GM12878 (cell line): ENCODE measurements at regions not wholly inside any gene's neighbourhood (a gene's known extent, or its start where the extent isn't known, plus 50 kb on each side); places are given as distances from the start of the nearest gene placed in this dataset.

Experiments used
- ATAC-seq: fragments of 200-7000 bp; cut with Tn5 transposase; 3 replicates; pipeline ENCODE4 v1.9.1; 2020; ENCODE audit warnings: mild to moderate bottlenecking, moderate library complexity
- BruUV-seq: library from RNA; stranded (reverse); fragments of 400-500 nt; replicated peaks from 2 replicates; lab custom pipeline; 2021; lab: Mats Ljungman, UMichigan
- CTCF ChIA-PET: fragments of 300-600 bp; sonication (Branson Sonifier 250); formaldehyde crosslinking; extraction: SDS; loops from one replicate; lab custom pipeline; 2021; ENCODE audit warnings: inconsistent platforms; lab: Yijun Ruan, JAX
- POLR2A ChIA-PET: fragments of 350-600 bp; formaldehyde crosslinking; extraction: SDS; loops from one replicate; lab custom pipeline; 2021; ENCODE audit warnings: inconsistent platforms; lab: Charles Lee
- RAD21 ChIA-PET: fragments of 300-600 bp; sonication (Branson Sonifier 250); formaldehyde crosslinking; loops from one replicate; lab custom pipeline; 2023; ENCODE audit warnings: antibody characterized with exemption; ENCODE audit not compliant: unreplicated experiment; lab: Charles Lee
- SMC1A ChIA-PET: fragments of 300-600 bp; sonication (Branson Sonifier 250); formaldehyde crosslinking; loops from one replicate; lab custom pipeline; 2023; ENCODE audit not compliant: unreplicated experiment, uncharacterized antibody; lab: Charles Lee
- DNase-seq: peaks from one replicate; pipeline ENCODE4 v3.0.0-alpha.2; 2011; ENCODE audit warnings: low read depth, low spot score
- FAIRE-seq: peaks from 3 replicates; lab custom pipeline; 2011; peaks lifted over from hg19 to GRCh38; lab: Jason Lieb, UNC
- H2AFZ ChIP-seq: 2 replicates; pipeline ENCODE4 v1.6.0; 2011; ENCODE audit warnings: low read depth, low read length, control low read depth; ENCODE audit not compliant: control insufficient read depth
- H3K27ac ChIP-seq: 2 replicates; pipeline ENCODE4 v1.5.1; 2011; ENCODE audit warnings: control low read depth; ENCODE audit not compliant: control insufficient read depth, insufficient read depth
- H3K27me3 ChIP-seq, 2 experiments: replicated peaks in 1 of 2; 2 replicates each; pipeline versions ENCODE4 v1.6.0 to v1.6.1; 2011; ENCODE audit warnings: low read length in 1 of 2; ENCODE audit not compliant: control insufficient read depth in 2 of 2, insufficient read depth in 2 of 2
- H3K36me3 ChIP-seq, 2 experiments: 2 replicates each; pipeline ENCODE4 v1.5.1; 2011; ENCODE audit warnings: low read length in 1 of 2; ENCODE audit not compliant: control insufficient read depth in 2 of 2, insufficient read depth in 2 of 2
- H3K4me1 ChIP-seq: 2 replicates; pipeline ENCODE4 v1.6.1; 2011; ENCODE audit warnings: mild to moderate bottlenecking, low read length, moderate library complexity, mixed read lengths; ENCODE audit not compliant: control insufficient read depth, insufficient read depth
- H3K4me2 ChIP-seq: 2 replicates; pipeline ENCODE4 v1.6.0; 2011; ENCODE audit warnings: control low read depth; ENCODE audit not compliant: control insufficient read depth, insufficient read depth
- H3K4me3 ChIP-seq: fragments of 200-600 bp; sonication (generic); 2 replicates; pipeline ENCODE4 v1.5.1; 2016
- H3K79me2 ChIP-seq: 2 replicates; pipeline ENCODE4 v1.6.0; 2011; ENCODE audit warnings: low read length; ENCODE audit not compliant: control insufficient read depth, insufficient read depth
- H3K9ac ChIP-seq: 2 replicates; pipeline ENCODE4 v1.8.0; 2011; ENCODE audit warnings: low read length, control low read depth, mixed read lengths; ENCODE audit not compliant: control insufficient read depth, insufficient read depth
- H3K9me3 ChIP-seq: replicated peaks from 3 replicates; pipeline ENCODE4 v1.5.1; 2011; ENCODE audit warnings: mild to moderate bottlenecking, low read length; ENCODE audit not compliant: control insufficient read depth, insufficient read depth
- H4K20me1 ChIP-seq: 2 replicates; pipeline ENCODE4 v1.6.0; 2011; ENCODE audit not compliant: control insufficient read depth, insufficient read depth
- CBFB ChIP-seq: IDR thresholded peaks from 2 replicates; pipeline ENCODE4 v1.6.1; 2016; ENCODE audit warnings: antibody characterized with exemption, low read depth
- CREM ChIP-seq: IDR thresholded peaks from 2 replicates; pipeline ENCODE4 v1.6.1; 2014; ENCODE audit warnings: antibody characterized with exemption, low read depth
- E4F1 ChIP-seq: fragments of 450-650 bp; IDR thresholded peaks from 2 replicates; pipeline ENCODE4 v1.6.1; 2018; ENCODE audit warnings: borderline replicate concordance, mild to moderate bottlenecking; ENCODE audit not compliant: partially characterized antibody
- ETV6 ChIP-seq, 2 experiments: fragments of 450-650 bp in 1 of 2; IDR thresholded peaks in 1 of 2; conservative IDR thresholded peaks in 1 of 2; 2 replicates each; pipeline ENCODE4 v1.6.1; 2014; ENCODE audit warnings: antibody characterized with exemption in 1 of 2, borderline replicate concordance in 1 of 2, low read depth in 1 of 2, mild to moderate bottlenecking in 1 of 2, moderate library complexity in 1 of 2
- HDAC6 ChIP-seq: fragments of 200-600 bp; sonication (generic); IDR thresholded peaks from one replicate; pipeline ENCODE4 v1.8.0; 2017; ENCODE audit warnings: antibody characterized with exemption; ENCODE audit not compliant: unreplicated experiment
- IRF4 ChIP-seq: IDR thresholded peaks from 2 replicates; pipeline ENCODE4 v1.6.1; 2011; ENCODE audit warnings: low read depth, low read length
- JUND ChIP-seq: IDR thresholded peaks from 2 replicates; pipeline ENCODE4 v1.6.1; 2012; ENCODE audit warnings: low read depth, mild to moderate bottlenecking, low read length, improper control_type of control experiment, moderate library complexity
- KAT2A ChIP-seq: conservative IDR thresholded peaks from 2 replicates; pipeline ENCODE4 v1.6.1; 2011; ENCODE audit warnings: low read depth, low read length; ENCODE audit not compliant: control insufficient read depth
- MTA2 ChIP-seq: fragments of 450-650 bp; IDR thresholded peaks from 2 replicates; pipeline ENCODE4 v1.6.1; 2016; ENCODE audit warnings: low read depth, mild to moderate bottlenecking, moderate library complexity
- MYC ChIP-seq: IDR thresholded peaks from 2 replicates; pipeline ENCODE4 v1.6.1; 2011; ENCODE audit warnings: mild to moderate bottlenecking, low read length, moderate library complexity, inconsistent platforms; ENCODE audit not compliant: insufficient read depth, insufficient replicate concordance, insufficient read length, severe bottlenecking
- NFYA ChIP-seq: IDR thresholded peaks from 2 replicates; pipeline ENCODE4 v1.6.1; 2011; ENCODE audit warnings: low read depth, mild to moderate bottlenecking, low read length, improper control_type of control experiment, borderline replicate concordance
- POU2F2 ChIP-seq: IDR thresholded peaks from 3 replicates; pipeline ENCODE4 v1.6.1; 2011; ENCODE audit warnings: low read depth, mild to moderate bottlenecking, low read length, borderline replicate concordance
- RBBP5 ChIP-seq: fragments of 200-600 bp; sonication (generic); conservative IDR thresholded peaks from 2 replicates; pipeline ENCODE4 v1.6.1; 2016
- RCOR1 ChIP-seq: conservative IDR thresholded peaks from 2 replicates; pipeline ENCODE4 v1.6.1; 2012; ENCODE audit warnings: low read depth, low read length, improper control_type of control experiment
- TCF7 ChIP-seq: IDR thresholded peaks from 2 replicates; pipeline ENCODE4 v1.6.1; 2014; ENCODE audit warnings: antibody characterized with exemption, borderline replicate concordance
- USF1 ChIP-seq: IDR thresholded peaks from 2 replicates; pipeline ENCODE4 v1.6.1; 2011; ENCODE audit warnings: borderline replicate concordance, low read depth, mild to moderate bottlenecking, moderate library complexity, mixed read lengths, low read length; ENCODE audit not compliant: insufficient read depth; ENCODE audit errors: extremely low read length
- YY1 ChIP-seq: IDR thresholded peaks from 2 replicates; pipeline ENCODE4 v1.6.1; 2011; ENCODE audit warnings: low read depth, mild to moderate bottlenecking, low read length
- ZBED1 ChIP-seq: IDR thresholded peaks from 2 replicates; pipeline ENCODE4 v1.6.1; 2016; ENCODE audit warnings: borderline replicate concordance
- ZZZ3 ChIP-seq: IDR thresholded peaks from 2 replicates; pipeline ENCODE4 v1.6.1; 2011; ENCODE audit warnings: low read depth; ENCODE audit not compliant: control insufficient read depth, insufficient read length
- WGBS: methylation state at CpG from one replicate; pipeline ENCODE4 v1.1.6; 2016; ENCODE audit warnings: low lambda C conversion rate; ENCODE audit not compliant: insufficient replicate concordance, insufficient coverage; ENCODE audit errors: missing lambda C conversion rate; 5-methylcytosine and 5-hydroxymethylcytosine counted together
- in situ Hi-C: fragments of 300-500 bp; cut with MboI; formaldehyde crosslinking; loops from 9 replicates; pipeline ENCODE4 v1.14.3; 2018; ENCODE audit warnings: mixed read lengths
- intact Hi-C: fragments of 100-400 bp; cut with micrococcal nuclease; formaldehyde crosslinking; loops from one replicate; pipeline ENCODE4 v1.14.2; 2022; ENCODE audit not compliant: unreplicated experiment

GRCh38 chr6:21868226-21868625 lies 274.7 kb downstream of the SOX4 start:
- CTCF ChIA-PET = interaction anchor here (1.0 kb wide), 1 partner anchor 68 kb away, joined by 3 read pairs; no protein-coding TSS in a partner anchor
- FAIRE-seq = no peak

More at GRCh38 chr6:21868226-21868625, 274.7 kb downstream of the SOX4 start:
- no peak overlapping the region for H2AFZ ChIP-seq
- SMC1A ChIA-PET = interaction anchor here (0.6 to 1.0 kb wide), 4 partner anchors 21 to 157 kb away, joined by 3 to 4 read pairs (median 3); no protein-coding TSS in a partner anchor
- H3K4me1 ChIP-seq = no peaks in the 10 kb centered on the region
- 27% methylated on average over 2 of the region's 2 CpGs for WGBS
- no peak for ATAC-seq
- TF ChIP-seq MTA2 (no peak), ZBED1 (no peak), ETV6 (conservative IDR thresholded peaks at IDR 0.05 in 1 of 2, IDR thresholded peaks at IDR 0.05 in 1 of 2; ENCODE audit: borderline replicate concordance in 1 of 2, low read depth in 1 of 2) (no peak), IRF4 (no peak), RBBP5 (no peak), RCOR1 (no peak), YY1 (no peak), KAT2A (no peak), POU2F2 (no peak), TCF7 (no peak), ZZZ3 (no peak), NFYA (no peak), JUND (no peak), HDAC6 (no peak), CBFB (no peak), E4F1 (no peak), CREM (no peak), MYC (no peak), USF1 (no peak)
- TF ChIP-seq, all 136 proteins: peak for 0
- H4K20me1 ChIP-seq = no peaks in the 10 kb centered on the region
- DNase-seq = no peak
- no peak overlapping the region for H3K9ac ChIP-seq
- no peak overlapping the region for H3K4me3 ChIP-seq
- RAD21 ChIA-PET = interaction anchor here (0.6 to 1.0 kb wide), 2 partner anchors 211 to 344 kb away, joined by 3 read pairs; no protein-coding TSS in a partner anchor
- no peak overlapping the region for H3K4me2 ChIP-seq
- no peak overlapping the region for H3K27ac ChIP-seq
- BruUV-seq = no TSS peak
- no peaks in the 10 kb centered on the region for H3K36me3 ChIP-seq
- intact Hi-C loops (no loop called here), in situ Hi-C loops (no loop called here)
- H3K9me3 ChIP-seq = no peaks in the 10 kb centered on the region; the same call in 2 of the 3 replicates
- POLR2A ChIA-PET = no interaction called here
- H3K79me2 ChIP-seq = no peaks in the 10 kb centered on the region
- H3K27me3 ChIP-seq = no peaks in the 10 kb centered on the region
